H9 (cell line): ENCODE measurements at regions not wholly inside any gene's neighbourhood (a gene's known extent, or its start where the extent isn't known, plus 50 kb on each side); places are given as distances from the start of the nearest gene placed in this dataset.
"Not testable (repeated sequence)": the region's sequence is repeated elsewhere in the genome, so short reads cannot be mapped to it uniquely, and the experiment has no call there.

ENCODE experiments used
- DNase-seq: peaks from one replicate; pipeline ENCODE4 v3.0.0-alpha.2; 2017
- H2AFZ ChIP-seq: one replicate; pipeline ENCODE4 v1.6.1; 2013; ENCODE audit warnings: mild to moderate bottlenecking, low read length, control low read depth, moderate library complexity
- H2AK5ac ChIP-seq: 2 replicates; pipeline ENCODE4 v1.6.1; 2013; ENCODE audit warnings: low read length, control low read depth, mixed read lengths; ENCODE audit not compliant: insufficient read length
- H2BK120ac ChIP-seq: one replicate; pipeline ENCODE4 v1.6.1; 2013; ENCODE audit warnings: low read depth, mild to moderate bottlenecking, low read length, control low read depth, inconsistent platforms; ENCODE audit not compliant: poor library complexity, severe bottlenecking
- H2BK12ac ChIP-seq: 2 replicates; pipeline ENCODE4 v1.6.1; 2013; ENCODE audit warnings: low read length, control low read depth, mixed read lengths, low read depth; ENCODE audit not compliant: insufficient read length
- H2BK15ac ChIP-seq: 2 replicates; pipeline ENCODE4 v1.6.1; 2013; ENCODE audit warnings: low read depth, low read length, control low read depth
- H2BK20ac ChIP-seq: one replicate; pipeline ENCODE4 v1.6.1; 2013; ENCODE audit warnings: low read depth, mild to moderate bottlenecking, low read length, control low read depth, inconsistent platforms; ENCODE audit not compliant: poor library complexity, severe bottlenecking
- H2BK5ac ChIP-seq: 2 replicates; pipeline ENCODE4 v1.6.1; 2013; ENCODE audit warnings: low read length, control low read depth, mixed read lengths; ENCODE audit not compliant: insufficient read length
- H3K14ac ChIP-seq: 2 replicates; pipeline ENCODE4 v1.6.1; 2013; ENCODE audit warnings: low read length, control low read depth; ENCODE audit not compliant: insufficient read depth
- H3K18ac ChIP-seq: 2 replicates; pipeline ENCODE4 v1.6.1; 2013; ENCODE audit warnings: low read depth, mild to moderate bottlenecking, mixed read lengths, low read length, control low read depth; ENCODE audit not compliant: insufficient read length
- H3K23ac ChIP-seq: 2 replicates; pipeline ENCODE4 v1.6.1; 2013; ENCODE audit warnings: low read length, control low read depth, mixed read lengths, low read depth; ENCODE audit not compliant: insufficient read length
- H3K23me2 ChIP-seq: 2 replicates; pipeline ENCODE4 v1.6.1; 2013; ENCODE audit warnings: low read depth, mild to moderate bottlenecking, mixed read lengths, low read length, control low read depth; ENCODE audit not compliant: insufficient read length, poor library complexity, severe bottlenecking
- H3K27ac ChIP-seq: 2 replicates; pipeline ENCODE4 v1.5.1; 2013; ENCODE audit warnings: low read length, control low read depth, mixed read lengths, low read depth; ENCODE audit not compliant: insufficient read length
- H3K27me3 ChIP-seq: 2 replicates; pipeline ENCODE4 v1.6.1; 2013; ENCODE audit warnings: low read length, control low read depth, inconsistent platforms; ENCODE audit not compliant: insufficient read depth
- H3K4ac ChIP-seq: 2 replicates; pipeline ENCODE4 v1.6.1; 2013; ENCODE audit warnings: low read depth, mild to moderate bottlenecking, control low read depth, inconsistent platforms, low read length, moderate library complexity
- H3K4me1 ChIP-seq: 2 replicates; pipeline ENCODE4 v1.6.1; 2013; ENCODE audit warnings: low read length, control low read depth, inconsistent platforms; ENCODE audit not compliant: insufficient read depth
- H3K4me2 ChIP-seq: 2 replicates; pipeline ENCODE4 v1.6.1; 2013; ENCODE audit warnings: low read length, control low read depth, mixed read lengths; ENCODE audit not compliant: insufficient read length, insufficient read depth
- H3K56ac ChIP-seq: 2 replicates; pipeline ENCODE4 v1.6.1; 2013; ENCODE audit warnings: low read depth, mild to moderate bottlenecking, mixed read lengths, low read length, control low read depth; ENCODE audit not compliant: insufficient read length
- H3K79me1 ChIP-seq: 2 replicates; pipeline ENCODE4 v1.6.1; 2013; ENCODE audit warnings: low read depth, mild to moderate bottlenecking, moderate library complexity, low read length, control low read depth, inconsistent platforms; ENCODE audit not compliant: insufficient read depth, poor library complexity, severe bottlenecking
- H3K79me2 ChIP-seq: 2 replicates; pipeline ENCODE4 v1.6.1; 2013; ENCODE audit warnings: low read length, control low read depth, inconsistent platforms; ENCODE audit not compliant: insufficient read depth
- H3K9ac ChIP-seq: 2 replicates; pipeline ENCODE4 v1.6.1; 2013; ENCODE audit warnings: low read length, control low read depth, mixed read lengths; ENCODE audit not compliant: insufficient read length; ENCODE audit errors: extremely low read depth
- H3K9me3 ChIP-seq: one replicate; pipeline ENCODE4 v1.6.1; 2013; ENCODE audit warnings: low read depth, low read length, inconsistent platforms; ENCODE audit not compliant: control insufficient read depth
- H3T11ph ChIP-seq: one replicate; pipeline ENCODE4 v1.6.1; 2013; ENCODE audit warnings: mild to moderate bottlenecking, low read length, control low read depth, inconsistent platforms
- H4K20me1 ChIP-seq: one replicate; pipeline ENCODE4 v1.6.1; 2013; ENCODE audit not compliant: control insufficient read depth, insufficient read length, insufficient read depth
- H4K5ac ChIP-seq: 2 replicates; pipeline ENCODE4 v1.6.1; 2013; ENCODE audit warnings: low read depth, mild to moderate bottlenecking, mixed read lengths, low read length, control low read depth; ENCODE audit not compliant: insufficient read length
- H4K8ac ChIP-seq: replicated peaks from 2 replicates; pipeline ENCODE4 v1.6.1; 2013; ENCODE audit warnings: low read length, control low read depth, mixed read lengths, low read depth; ENCODE audit not compliant: insufficient read length
- H4K91ac ChIP-seq: 2 replicates; pipeline ENCODE4 v1.6.1; 2013; ENCODE audit warnings: low read depth, mild to moderate bottlenecking, moderate library complexity, mixed read lengths, low read length, control low read depth; ENCODE audit not compliant: insufficient read length
- H3K27ac Mint-ChIP-seq, 3 experiments: 2 replicates in 2 of 3; 3 replicates in 1 of 3; pipeline ENCODE4 v1.8.0; 2020 to 2021; ENCODE audit warnings: mixed read lengths in 3 of 3, mild to moderate bottlenecking in 1 of 3, moderate library complexity in 1 of 3
- H3K27me3 Mint-ChIP-seq: 2 replicates; pipeline ENCODE4 v1.8.0; 2021; ENCODE audit warnings: low read depth, mild to moderate bottlenecking, moderate library complexity, mixed read lengths
- H3K36me3 Mint-ChIP-seq, 3 experiments: 2 replicates in 2 of 3; 3 replicates in 1 of 3; pipeline ENCODE4 v1.8.0; 2020 to 2021; ENCODE audit warnings: low read depth in 3 of 3, mixed read lengths in 3 of 3; ENCODE audit not compliant: insufficient read depth in 1 of 3
- H3K4me1 Mint-ChIP-seq, 2 experiments: 2 replicates each; pipeline ENCODE4 v1.8.0; 2020; ENCODE audit warnings: mixed read lengths in 2 of 2
- H3K4me3 Mint-ChIP-seq, 2 experiments: 2 replicates in 1 of 2; 3 replicates in 1 of 2; pipeline ENCODE4 v1.8.0; 2020 to 2021; ENCODE audit warnings: mild to moderate bottlenecking in 2 of 2, mixed read lengths in 2 of 2, moderate library complexity in 1 of 2
- H3K9me3 Mint-ChIP-seq, 2 experiments: 2 replicates in 1 of 2; 3 replicates in 1 of 2; pipeline ENCODE4 v1.8.0; 2020; ENCODE audit warnings: mild to moderate bottlenecking in 2 of 2, mixed read lengths in 2 of 2, moderate library complexity in 1 of 2
- WGBS: extraction: QIAGEN DNeasy Blood & Tissue Kit; methylation state at CpG from one replicate; pipeline ENCODE4 v1.1.7; 2013; ENCODE audit warnings: missing lambda C conversion rate, low lambda C conversion rate, mixed read lengths; ENCODE audit not compliant: insufficient read length; ENCODE audit errors: extremely low coverage; 5-methylcytosine and 5-hydroxymethylcytosine counted together

DNA sequence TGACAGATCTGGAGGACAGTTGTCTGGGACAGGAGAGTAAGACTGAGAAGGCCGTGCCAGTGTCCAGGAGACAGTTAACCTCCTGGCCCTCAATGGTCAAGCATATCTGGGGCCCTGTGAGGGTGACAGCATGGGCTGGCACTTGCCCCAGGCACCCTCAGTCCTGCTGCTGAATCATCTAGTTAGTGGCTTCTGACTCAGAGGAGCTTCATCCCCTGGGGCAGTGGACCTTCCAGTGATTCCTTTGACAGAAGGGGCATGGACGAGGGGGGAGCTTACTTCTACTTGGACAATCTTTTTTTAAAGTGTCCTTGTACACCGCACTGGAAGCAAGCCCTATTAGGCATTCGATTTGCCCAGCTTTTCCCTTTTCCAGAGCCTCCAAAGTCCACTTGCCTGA is 352.7 kb upstream of the TMPRSS15 start:
- not testable (repeated sequence) for H3K14ac ChIP-seq, H3K56ac ChIP-seq, H3K79me2 ChIP-seq, H3K4me1 Mint-ChIP-seq, H2BK20ac ChIP-seq, H4K20me1 ChIP-seq, H3K27ac Mint-ChIP-seq, H3K23me2 ChIP-seq, H3K9ac ChIP-seq, H4K5ac ChIP-seq, H3K23ac ChIP-seq, H2BK120ac ChIP-seq, H4K91ac ChIP-seq, H3K18ac ChIP-seq, H3K27me3 Mint-ChIP-seq, H2BK5ac ChIP-seq, H3K27ac ChIP-seq, H2AK5ac ChIP-seq, H3K9me3 ChIP-seq, DNase-seq, H3K79me1 ChIP-seq, H3K4me1 ChIP-seq, H3K4ac ChIP-seq, H3K9me3 Mint-ChIP-seq, H2BK15ac ChIP-seq, H3K27me3 ChIP-seq, H2BK12ac ChIP-seq, H3K36me3 Mint-ChIP-seq, H3K4me2 ChIP-seq, H3K4me3 Mint-ChIP-seq, H3T11ph ChIP-seq, H4K8ac ChIP-seq, H2AFZ ChIP-seq
- WGBS = no CpG with 5 or more reads among the region's 4 CpGs
